ENCODE measurements at regions not wholly inside any gene's neighbourhood (a gene's known extent, or its start where the extent isn't known, plus 50 kb on each side); places are given as distances from the start of the nearest gene placed in this dataset.

GRCh38 chr10:64076322-64076940, 555.2 kb downstream of the REEP3 start:
- DNase-seq (ENCODE audit: low read depth in 2 of 2) = no peak

- DNase-seq (ENCODE audit: low read depth in 2 of 2) = no peak
Measured at GRCh38 chr10:64079341-64079740, 558.1 kb downstream of the REEP3 start.

- no peak for DNase-seq (ENCODE audit: low read depth in 2 of 2)
Measured at GRCh38 chr10:64080071-64080470, 558.9 kb downstream of the REEP3 start.

- no peak for DNase-seq (ENCODE audit: low read depth in 2 of 2)
Measured at GRCh38 chr10:64081947-64082482, 560.8 kb downstream of the REEP3 start.

GRCh38 chr10:64086083-64086767, 565.0 kb downstream of the REEP3 start:
- DNase-seq (ENCODE audit: low read depth in 2 of 2) = no peak

- no peak for DNase-seq (ENCODE audit: low read depth in 2 of 2)
Measured at GRCh38 chr10:64089648-64090047, 568.4 kb downstream of the REEP3 start.

GRCh38 chr10:64090865-64091264, 569.7 kb downstream of the REEP3 start:
- no peak for DNase-seq (ENCODE audit: low read depth in 2 of 2)

- no peak for DNase-seq (ENCODE audit: low read depth in 2 of 2)
Measured at GRCh38 chr10:64091897-64092296, 570.7 kb downstream of the REEP3 start.

GRCh38 chr10:64093304-64093703, 572.1 kb downstream of the REEP3 start:
- DNase-seq (ENCODE audit: low read depth in 2 of 2) = no peak

- DNase-seq (ENCODE audit: low read depth in 2 of 2) = no peak
Measured at GRCh38 chr10:64093946-64094535, 572.8 kb downstream of the REEP3 start.

- DNase-seq (ENCODE audit: low read depth in 2 of 2) = no peak
Measured at GRCh38 chr10:64096941-64097340, 575.7 kb downstream of the REEP3 start.

- DNase-seq (ENCODE audit: low read depth in 2 of 2) = no peak
Measured at GRCh38 chr10:64097391-64098122, 576.4 kb downstream of the REEP3 start.

GRCh38 chr10:64098994-64099393, 577.8 kb downstream of the REEP3 start:
- DNase-seq (ENCODE audit: low read depth in 2 of 2) = no peak

- no peak for DNase-seq (ENCODE audit: low read depth in 2 of 2)
Measured at GRCh38 chr10:64101606-64102263, 580.5 kb downstream of the REEP3 start.

GRCh38 chr10:64102264-64102633, 581.0 kb downstream of the REEP3 start:
- DNase-seq (ENCODE audit: low read depth in 2 of 2) = no peak

- DNase-seq (ENCODE audit: low read depth in 2 of 2) = no peak
Measured at GRCh38 chr10:64102916-64103315, 581.7 kb downstream of the REEP3 start.

GRCh38 chr10:64103750-64104470, 582.7 kb downstream of the REEP3 start:
- DNase-seq (ENCODE audit: low read depth in 2 of 2) = no peak

GRCh38 chr10:64109926-64110495, 588.8 kb downstream of the REEP3 start:
- no peak for DNase-seq (ENCODE audit: low read depth in 2 of 2)

- no peak for DNase-seq (ENCODE audit: low read depth in 2 of 2)
Measured at GRCh38 chr10:64112701-64113355, 591.6 kb downstream of the REEP3 start.

- no peak for DNase-seq (ENCODE audit: low read depth in 2 of 2)
Measured at GRCh38 chr10:64113375-64113774, 592.2 kb downstream of the REEP3 start.

Measured in stimulated activated CD8-positive, alpha-beta memory T cell treated with anti-CD3 and anti-CD28 coated beads, Interleukin-7, amount 100 ng/mL, for 1 hour (primary cell).